ENCODE measurements at regions not wholly inside any gene's neighbourhood (a gene's known extent, or its start where the extent isn't known, plus 50 kb on each side); places are given as distances from the start of the nearest gene placed in this dataset.

DNA sequence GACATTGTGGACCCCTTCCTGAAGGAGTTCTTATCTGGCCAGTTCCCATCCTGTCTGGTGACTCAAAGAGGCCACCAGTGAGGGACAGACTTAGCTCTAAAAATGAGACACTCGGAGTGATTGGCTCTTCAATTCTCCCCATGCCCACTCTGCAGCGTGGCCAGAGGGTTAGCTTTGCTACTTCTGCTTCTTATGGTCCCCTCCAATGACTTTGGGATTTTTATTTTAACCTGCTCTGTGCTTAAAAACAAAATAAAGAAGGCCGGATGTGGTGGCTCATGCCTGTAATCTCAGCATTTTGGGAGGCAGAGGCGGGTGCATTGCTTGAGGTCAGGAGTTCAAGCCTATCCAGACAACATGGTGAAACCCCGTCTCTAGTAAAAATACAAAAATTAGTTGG is 573.0 kb upstream of the AUTS2 start:
- H3K9me3 ChIP-seq = no peaks in the 10 kb centered on the region
- H3K4me1 ChIP-seq = no peaks in the 10 kb centered on the region
- no peak for DNase-seq
- no peak for TF ChIP-seq POLR2A (IDR thresholded peaks at IDR 0.05)
- TF ChIP-seq, protein P1, sequence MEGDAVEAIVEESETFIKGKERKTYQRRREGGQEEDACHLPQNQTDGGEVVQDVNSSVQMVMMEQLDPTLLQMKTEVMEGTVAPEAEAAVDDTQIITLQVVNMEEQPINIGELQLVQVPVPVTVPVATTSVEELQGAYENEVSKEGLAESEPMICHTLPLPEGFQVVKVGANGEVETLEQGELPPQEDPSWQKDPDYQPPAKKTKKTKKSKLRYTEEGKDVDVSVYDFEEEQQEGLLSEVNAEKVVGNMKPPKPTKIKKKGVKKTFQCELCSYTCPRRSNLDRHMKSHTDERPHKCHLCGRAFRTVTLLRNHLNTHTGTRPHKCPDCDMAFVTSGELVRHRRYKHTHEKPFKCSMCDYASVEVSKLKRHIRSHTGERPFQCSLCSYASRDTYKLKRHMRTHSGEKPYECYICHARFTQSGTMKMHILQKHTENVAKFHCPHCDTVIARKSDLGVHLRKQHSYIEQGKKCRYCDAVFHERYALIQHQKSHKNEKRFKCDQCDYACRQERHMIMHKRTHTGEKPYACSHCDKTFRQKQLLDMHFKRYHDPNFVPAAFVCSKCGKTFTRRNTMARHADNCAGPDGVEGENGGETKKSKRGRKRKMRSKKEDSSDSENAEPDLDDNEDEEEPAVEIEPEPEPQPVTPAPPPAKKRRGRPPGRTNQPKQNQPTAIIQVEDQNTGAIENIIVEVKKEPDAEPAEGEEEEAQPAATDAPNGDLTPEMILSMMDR (IDR thresholded peaks at IDR 0.05) = no peak
- no peaks in the 10 kb centered on the region for H3K27me3 ChIP-seq
- no peak overlapping the region for H3K27ac ChIP-seq
- 66% methylated on average over 5 of the region's 5 CpGs for WGBS (ENCODE audit: insufficient coverage, low coverage, low lambda C conversion rate, missing lambda C conversion rate)
- H3K4me3 ChIP-seq = no peak overlapping the region
- ATAC-seq = no peak
- intact Hi-C loops (cut with DNase I) = no loop called here
- H3K36me3 ChIP-seq = no peaks in the 10 kb centered on the region

GRCh38 chr7:69032848-69033247 is 565.4 kb upstream of the AUTS2 start:
- Histone ChIP-seq H3K36me3 (no peaks in the 10 kb centered on the region), H3K4me3 (no peak overlapping the region), H3K27ac (no peak overlapping the region), H3K4me1 (no peaks in the 10 kb centered on the region), H3K9me3 (no peaks in the 10 kb centered on the region), H3K27me3 (no peaks in the 10 kb centered on the region)
- DNase-seq = no peak
- no peak for ATAC-seq
- TF ChIP-seq, protein P1 (IDR thresholded peaks at IDR 0.05) = no peak
- no peak for TF ChIP-seq POLR2A (IDR thresholded peaks at IDR 0.05)
- 81% methylated on average over 4 of the region's 4 CpGs for WGBS (ENCODE audit: insufficient coverage, low coverage, low lambda C conversion rate, missing lambda C conversion rate)
- intact Hi-C loops (cut with DNase I) = no loop called here

- H3K27ac ChIP-seq = no peak overlapping the region
- no peaks in the 10 kb centered on the region for H3K4me1 ChIP-seq
- H3K4me3 ChIP-seq = no peak overlapping the region
- no peaks in the 10 kb centered on the region for H3K27me3 ChIP-seq
- no peaks in the 10 kb centered on the region for H3K9me3 ChIP-seq
- ATAC-seq = no peak
- H3K36me3 ChIP-seq = no peaks in the 10 kb centered on the region
- no peak for TF ChIP-seq POLR2A (IDR thresholded peaks at IDR 0.05)
- TF ChIP-seq, protein P1 (IDR thresholded peaks at IDR 0.05) = no peak
- DNase-seq = no peak
- 75% methylated on average over 7 of the region's 7 CpGs for WGBS (ENCODE audit: insufficient coverage, low coverage, low lambda C conversion rate, missing lambda C conversion rate)
- intact Hi-C loops (cut with DNase I) = no loop called here
Measured at GRCh38 chr7:69035826-69036225, 562.4 kb upstream of the AUTS2 start.

- H3K36me3 ChIP-seq = no peaks in the 10 kb centered on the region
- ATAC-seq (no peak), DNase-seq (no peak)
- no peak overlapping the region for H3K4me3 ChIP-seq
- TF ChIP-seq, protein P1 (IDR thresholded peaks at IDR 0.05) = no peak
- TF ChIP-seq POLR2A (IDR thresholded peaks at IDR 0.05) = no peak
- no peaks in the 10 kb centered on the region for H3K4me1 ChIP-seq
- 50% methylated on average over 4 of the region's 7 CpGs for WGBS (ENCODE audit: insufficient coverage, low coverage, low lambda C conversion rate, missing lambda C conversion rate)
- H3K9me3 ChIP-seq = no peaks in the 10 kb centered on the region
- H3K27ac ChIP-seq = no peak overlapping the region
- intact Hi-C loops (cut with DNase I) = no loop called here
- H3K27me3 ChIP-seq = no peaks in the 10 kb centered on the region
Measured at GRCh38 chr7:69036301-69036700, 562.0 kb upstream of the AUTS2 start.

DNA sequence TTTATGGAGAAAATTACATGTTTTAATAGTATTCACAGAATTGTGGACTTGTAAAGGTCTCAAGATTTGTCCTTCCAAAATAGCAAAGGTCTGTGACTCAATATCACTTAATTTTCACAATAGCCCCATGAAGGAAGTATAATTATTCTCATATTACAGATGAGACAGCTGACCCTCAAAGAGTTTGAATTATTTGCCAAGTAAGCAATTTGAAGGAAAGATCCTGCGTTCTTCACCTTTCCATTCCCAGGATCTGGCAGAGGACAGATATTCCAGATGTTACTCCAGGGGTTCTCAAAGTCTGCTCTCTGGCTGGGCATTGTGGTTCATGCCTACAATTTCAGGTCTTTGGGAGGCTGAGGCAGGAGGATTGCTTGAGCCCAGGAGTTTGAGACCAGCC is 559.4 kb upstream of the AUTS2 start:
- ATAC-seq (no peak), DNase-seq (no peak)
- Histone ChIP-seq H3K9me3 (peaks cover 0 to 5% (median 0%) of the 10 kb centered on the region in 4 donors), H3K4me3 (no peak overlapping the region), H3K27me3 (no peaks in the 10 kb centered on the region), H3K36me3 (no peaks in the 10 kb centered on the region), H3K4me1 (no peaks in the 10 kb centered on the region), H3K27ac (no peak overlapping the region)
- TF ChIP-seq, protein P1 (IDR thresholded peaks at IDR 0.05) = no peak
- no peak for TF ChIP-seq POLR2A (IDR thresholded peaks at IDR 0.05)
- 80% methylated on average over 1 of the region's 1 CpG for WGBS (ENCODE audit: insufficient coverage, low coverage, low lambda C conversion rate, missing lambda C conversion rate)
- intact Hi-C loops (cut with DNase I) = no loop called here
